Prostate gland (tissue), 2 donors: ENCODE measurements at regions not wholly inside any gene's neighbourhood (a gene's known extent, or its start where the extent isn't known, plus 50 kb on each side); places are given as distances from the start of the nearest gene placed in this dataset.
"Not testable (repeated sequence)": the region's sequence is repeated elsewhere in the genome, so short reads cannot be mapped to it uniquely, and the experiment has no call there.

Experiments
- DNase-seq: peaks from one replicate; pipeline ENCODE4 v3.0.0-alpha.2; 2019; ENCODE audit warnings: low spot score
- H3K27ac ChIP-seq, 2 donors: fragments of 200-600 bp; sonication (generic); 2 replicates each; pipeline ENCODE4 v1.5.1; 2017 to 2019
- H3K27me3 ChIP-seq: fragments of 200-600 bp; sonication (generic); replicated peaks from 2 replicates; pipeline ENCODE4 v1.5.1; 2019; ENCODE audit not compliant: insufficient read depth
- H3K36me3 ChIP-seq, 2 donors: fragments of 200-600 bp; sonication (generic); 1 replicate in 1 of 2; 2 replicates in 1 of 2; pipeline versions ENCODE4 v1.5.1 to v1.8.1; 2017 to 2019
- H3K4me1 ChIP-seq: fragments of 200-600 bp; sonication (generic); replicated peaks from 2 replicates; pipeline ENCODE4 v1.5.1; 2019
- H3K4me3 ChIP-seq, 2 donors: fragments of 200-600 bp; sonication (generic); 2 replicates each; pipeline ENCODE4 v1.5.1; 2017 to 2019
- H3K9me3 ChIP-seq: fragments of 200-600 bp; sonication (generic); 2 replicates; pipeline ENCODE4 v1.5.1; 2017
- POLR2A ChIP-seq: fragments of 450-650 bp; IDR thresholded peaks from one replicate; pipeline ENCODE4 v1.6.1; 2016; ENCODE audit warnings: antibody characterized with exemption, mild to moderate bottlenecking
- POLR2AphosphoS5 ChIP-seq: sonication (generic); formaldehyde crosslinking; IDR thresholded peaks from one replicate; pipeline ENCODE4 v1.6.1; 2017; ENCODE audit warnings: antibody characterized with exemption
- WGBS: methylation state at CpG from one replicate; pipeline ENCODE4 v1.1.5; 2018; 5-methylcytosine and 5-hydroxymethylcytosine counted together
- intact Hi-C: fragments of 100-400 bp; cut with DNase I; formaldehyde crosslinking; loops from one replicate; pipeline ENCODE4 v1.14.2; 2022
- TF ChIP-seq, protein P1 (sequence below), 4 experiments: fragments of 200-600 bp in 2 of 4; fragments of 450-650 bp in 2 of 4; sonication (generic) in 2 of 4; IDR thresholded peaks; 1 replicate in 3 of 4; 2 replicates in 1 of 4; pipeline ENCODE4 v1.5.1; 2016 to 2019; ENCODE audit warnings: antibody characterized with exemption in 4 of 4, mild to moderate bottlenecking in 2 of 4, moderate library complexity in 2 of 4

DNA sequence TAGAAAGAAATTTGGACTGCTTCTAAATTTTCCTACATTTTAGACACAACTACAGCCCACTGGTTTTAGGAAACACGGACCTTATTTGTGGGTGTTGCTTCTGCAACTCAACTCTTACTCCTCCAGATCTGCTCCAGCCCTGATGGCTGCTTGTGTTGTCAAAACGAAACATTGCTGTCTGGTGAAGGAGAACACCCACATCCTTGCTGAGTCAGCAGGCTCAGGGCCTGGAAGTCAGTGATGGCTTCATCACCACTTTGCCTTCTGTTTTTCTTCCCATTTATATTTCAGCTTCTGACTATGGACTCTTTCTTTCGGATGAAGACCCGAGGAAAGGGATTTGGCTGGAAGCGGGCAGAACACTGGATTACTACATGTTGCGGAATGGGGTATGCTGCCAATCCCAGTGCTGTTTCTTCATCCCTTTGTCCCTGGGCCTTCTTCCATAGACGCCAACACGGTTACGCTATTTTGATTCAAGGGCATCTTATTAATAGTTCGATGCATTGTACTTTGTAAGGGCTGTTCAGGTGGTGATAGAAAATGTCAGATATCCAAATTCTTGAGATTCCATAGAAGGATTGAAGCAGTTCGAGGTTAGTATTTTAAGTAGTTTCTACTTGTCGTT is 392.6 kb upstream of the TPM1 start:
- H3K36me3 ChIP-seq = no peaks in the 10 kb centered on the region
- H3K4me3 ChIP-seq = no peak overlapping the region
- no peak for TF ChIP-seq POLR2AphosphoS5
- TF ChIP-seq, protein P1, sequence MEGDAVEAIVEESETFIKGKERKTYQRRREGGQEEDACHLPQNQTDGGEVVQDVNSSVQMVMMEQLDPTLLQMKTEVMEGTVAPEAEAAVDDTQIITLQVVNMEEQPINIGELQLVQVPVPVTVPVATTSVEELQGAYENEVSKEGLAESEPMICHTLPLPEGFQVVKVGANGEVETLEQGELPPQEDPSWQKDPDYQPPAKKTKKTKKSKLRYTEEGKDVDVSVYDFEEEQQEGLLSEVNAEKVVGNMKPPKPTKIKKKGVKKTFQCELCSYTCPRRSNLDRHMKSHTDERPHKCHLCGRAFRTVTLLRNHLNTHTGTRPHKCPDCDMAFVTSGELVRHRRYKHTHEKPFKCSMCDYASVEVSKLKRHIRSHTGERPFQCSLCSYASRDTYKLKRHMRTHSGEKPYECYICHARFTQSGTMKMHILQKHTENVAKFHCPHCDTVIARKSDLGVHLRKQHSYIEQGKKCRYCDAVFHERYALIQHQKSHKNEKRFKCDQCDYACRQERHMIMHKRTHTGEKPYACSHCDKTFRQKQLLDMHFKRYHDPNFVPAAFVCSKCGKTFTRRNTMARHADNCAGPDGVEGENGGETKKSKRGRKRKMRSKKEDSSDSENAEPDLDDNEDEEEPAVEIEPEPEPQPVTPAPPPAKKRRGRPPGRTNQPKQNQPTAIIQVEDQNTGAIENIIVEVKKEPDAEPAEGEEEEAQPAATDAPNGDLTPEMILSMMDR (IDR thresholded peaks at IDR 0.05) = no peak
- TF ChIP-seq POLR2A = no peak
- H3K27ac ChIP-seq = no peak overlapping the region
- intact Hi-C loops = loop anchor here (5.0 kb wide), 1 partner anchor 258 kb away; the partner anchor contains the start of gene TLN2
- DNase-seq = no peak
- H3K27me3 ChIP-seq = no peaks in the 10 kb centered on the region
- no peaks in the 10 kb centered on the region for H3K4me1 ChIP-seq
- no peaks in the 10 kb centered on the region for H3K9me3 ChIP-seq
- WGBS = 94% methylated on average over 12 of the region's 12 CpGs

DNA sequence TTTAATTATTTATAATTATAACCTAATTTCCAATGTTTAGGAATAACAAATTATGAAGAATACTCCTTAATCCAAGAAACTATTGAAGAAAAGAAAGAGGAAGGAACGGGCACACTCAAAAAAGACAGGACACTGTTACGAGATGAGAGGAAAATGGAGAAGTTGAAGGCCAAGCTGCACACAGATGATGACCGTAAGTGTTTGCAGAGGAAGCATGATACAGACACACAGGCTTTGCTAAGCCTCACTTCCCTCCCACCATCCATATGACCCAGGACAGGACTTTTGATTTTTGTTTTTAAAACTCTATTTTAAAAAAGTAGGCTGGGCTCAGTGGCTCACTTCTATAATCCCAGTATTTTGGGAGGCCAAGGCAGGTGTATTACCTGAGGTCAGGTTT is 389.4 kb upstream of the TPM1 start:
- no peak for DNase-seq
- 88% methylated on average over 3 of the region's 3 CpGs for WGBS
- Histone ChIP-seq H3K9me3 (no peaks in the 10 kb centered on the region), H3K4me1 (no peaks in the 10 kb centered on the region), H3K27ac (no peak overlapping the region), H3K36me3 (no peaks in the 10 kb centered on the region), H3K4me3 (no peak overlapping the region), H3K27me3 (no peaks in the 10 kb centered on the region)
- intact Hi-C loops = no loop called here
- TF ChIP-seq POLR2AphosphoS5 (no peak), POLR2A (no peak)
- TF ChIP-seq, protein P1 (IDR thresholded peaks at IDR 0.05) = no peak

DNA sequence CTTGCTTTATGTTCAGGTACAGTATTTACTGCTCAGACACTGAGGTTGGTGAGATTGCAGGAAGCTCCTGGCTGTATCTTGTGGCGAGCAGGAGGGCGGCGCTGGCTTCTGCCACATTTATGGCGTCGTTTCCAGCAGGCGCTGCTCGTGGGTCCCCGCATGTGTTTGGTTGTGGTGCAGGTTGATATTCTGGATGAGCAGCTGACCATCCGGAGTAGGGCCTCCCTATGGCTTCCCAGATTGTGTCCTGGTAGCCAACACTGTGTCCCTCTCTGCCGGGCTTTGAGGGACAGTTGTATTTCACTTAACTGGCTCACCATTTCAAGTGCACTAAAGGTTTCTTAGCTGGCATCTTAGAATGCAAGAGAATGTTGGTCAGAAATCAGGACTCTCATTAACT is 386.5 kb upstream of the TPM1 start:
- intact Hi-C loops = no loop called here
- H3K4me3 ChIP-seq = no peak overlapping the region
- WGBS = 92% methylated on average over 10 of the region's 10 CpGs

DNA sequence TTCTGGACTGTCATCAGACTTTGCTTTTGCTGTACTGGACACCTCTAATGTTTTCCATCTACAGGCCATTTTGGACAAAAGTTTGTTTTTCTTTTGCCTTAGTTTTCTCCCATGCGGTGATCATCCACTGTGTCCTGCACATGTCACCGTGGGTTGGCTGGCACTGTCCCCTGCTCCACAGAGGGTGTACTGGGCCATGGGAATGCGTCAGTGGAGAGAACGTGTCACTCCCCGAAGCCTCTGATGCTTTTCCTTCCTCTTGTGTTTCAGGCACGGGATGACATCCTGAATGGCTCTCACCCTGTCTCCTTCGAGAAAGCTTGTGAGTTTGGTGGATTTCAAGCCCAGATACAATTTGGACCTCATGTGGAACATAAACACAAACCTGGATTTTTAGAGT is 385.0 kb upstream of the TPM1 start:
- H3K4me3 ChIP-seq, H3K27ac ChIP-seq, H3K27me3 ChIP-seq, DNase-seq, intact Hi-C loops, H3K4me1 ChIP-seq, H3K36me3 ChIP-seq, H3K9me3 ChIP-seq: not testable (repeated sequence)
- WGBS = 89% methylated on average over 7 of the region's 7 CpGs

More for the DNA sequence above, 386.5 kb upstream of the TPM1 start:
- Histone ChIP-seq H3K27ac (no peak overlapping the region), H3K9me3 (no peaks in the 10 kb centered on the region), H3K36me3 (no peaks in the 10 kb centered on the region), H3K27me3 (no peaks in the 10 kb centered on the region), H3K4me1 (no peaks in the 10 kb centered on the region)
- TF ChIP-seq POLR2A (no peak), POLR2AphosphoS5 (no peak)
- TF ChIP-seq, protein P1 (IDR thresholded peaks at IDR 0.05) = no peak
- DNase-seq = no peak

DNA sequence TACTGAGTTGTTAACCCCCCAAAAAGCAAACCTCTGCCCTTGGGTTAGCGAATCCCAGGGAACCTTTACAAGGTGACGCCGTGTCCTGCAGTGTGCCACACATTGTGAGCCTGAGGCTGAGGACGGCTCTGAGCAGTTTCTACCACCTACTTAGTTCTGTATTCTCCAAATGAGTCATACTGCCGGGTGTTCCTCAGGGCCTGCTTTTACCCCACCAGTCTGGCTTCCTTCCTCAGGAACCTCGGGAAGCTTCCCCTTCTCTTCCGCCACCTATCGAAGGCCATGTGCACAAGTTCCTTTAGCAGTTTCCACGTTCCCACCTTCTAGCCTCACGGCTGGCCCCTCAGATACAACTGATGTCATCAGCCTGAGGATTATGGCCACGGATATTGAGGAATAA is 384.0 kb upstream of the TPM1 start:
- H3K9me3 ChIP-seq = no peaks in the 10 kb centered on the region
- H3K4me1 ChIP-seq = no peaks in the 10 kb centered on the region
- DNase-seq = no peak
- no peak overlapping the region for H3K4me3 ChIP-seq
- intact Hi-C loops = no loop called here
- TF ChIP-seq POLR2A (no peak), POLR2AphosphoS5 (no peak)
- TF ChIP-seq, protein P1 (IDR thresholded peaks at IDR 0.05) = no peak
- no peaks in the 10 kb centered on the region for H3K36me3 ChIP-seq
- H3K27ac ChIP-seq = no peak overlapping the region
- H3K27me3 ChIP-seq = no peaks in the 10 kb centered on the region
- 80% methylated on average over 11 of the region's 11 CpGs for WGBS
